Natural killer cell treated with Interleukin-12 subunit alpha and Interleukin-12 subunit beta and Interleukin-15 and Interleukin-18, amount 100 ng/mL, for 72 hours (primary cell): ENCODE measurements at regions not wholly inside any gene's neighbourhood (a gene's known extent, or its start where the extent isn't known, plus 50 kb on each side); places are given as distances from the start of the nearest gene placed in this dataset.

Source experiments
- ATAC-seq, 2 donors: fragments of 150-1000 bp; cut with Tn5 transposase in 1 of 2; sonication (Bioruptor Pico), chemical (Tn5 transposase) in 1 of 2; 2 replicates each; pipeline ENCODE4 v1.10.0; 2021
- DNase-seq: peaks from one replicate; pipeline ENCODE4 v3.0.0; 2022; ENCODE audit warnings: low spot score
- H3K27ac Mint-ChIP-seq, 2 donors: 1 replicate in 1 of 2; 2 replicates in 1 of 2; pipeline ENCODE4 v1.8.0; 2022; ENCODE audit warnings: mixed read lengths in 2 of 2, mild to moderate bottlenecking in 1 of 2, moderate library complexity in 1 of 2
- H3K27me3 Mint-ChIP-seq, 2 donors: 1 replicate in 1 of 2; 2 replicates in 1 of 2; pipeline ENCODE4 v1.8.0; 2022; ENCODE audit warnings: mixed read lengths in 2 of 2
- H3K36me3 Mint-ChIP-seq: one replicate; pipeline ENCODE4 v1.8.0; 2022; ENCODE audit warnings: mixed read lengths
- H3K4me1 Mint-ChIP-seq, 2 donors: 1 replicate in 1 of 2; 2 replicates in 1 of 2; pipeline ENCODE4 v1.8.0; 2022; ENCODE audit warnings: low read depth in 2 of 2, mixed read lengths in 2 of 2, mild to moderate bottlenecking in 1 of 2
- H3K4me3 Mint-ChIP-seq: one replicate; pipeline ENCODE4 v1.8.0; 2022; ENCODE audit warnings: mixed read lengths
- H3K9me3 Mint-ChIP-seq: 2 replicates; pipeline ENCODE4 v1.8.0; 2022; ENCODE audit warnings: mixed read lengths

DNA sequence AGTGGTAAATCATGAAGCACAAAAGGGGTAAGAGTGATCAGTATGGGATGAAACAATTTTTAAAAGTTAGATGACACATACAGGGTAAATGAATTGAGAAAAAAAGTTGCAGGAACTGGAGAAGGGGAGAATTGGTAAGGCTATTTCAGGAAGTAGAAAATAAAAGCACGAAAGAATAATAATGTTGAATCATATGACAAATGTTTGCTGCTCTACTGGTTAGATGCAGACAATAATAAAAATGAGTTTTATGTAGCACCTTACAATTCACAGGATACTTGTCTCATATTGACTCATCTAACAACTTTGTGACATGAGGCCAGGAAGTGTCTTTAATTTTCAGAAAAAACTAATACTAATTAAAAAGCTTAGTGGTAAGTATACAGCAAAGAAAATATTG, 566.5 kb upstream of the MARCKS start:
- H3K27me3 Mint-ChIP-seq, result no peaks in the 10 kb centered on the region
- DNase-seq (no peak), ATAC-seq (no peak)
- no peaks in the 10 kb centered on the region for H3K36me3 Mint-ChIP-seq
- no peak overlapping the region for H3K4me3 Mint-ChIP-seq
- no peak overlapping the region for H3K27ac Mint-ChIP-seq
- H3K4me1 Mint-ChIP-seq, result no peaks in the 10 kb centered on the region
- peaks cover 15% of the 10 kb centered on the region for H3K9me3 Mint-ChIP-seq

GRCh38 chr6:113291751-113292445, 565.2 kb upstream of the MARCKS start:
- Mint-ChIP-seq H3K27me3 (no peaks in the 10 kb centered on the region), H3K4me3 (no peak overlapping the region), H3K9me3 (peaks cover 13% of the 10 kb centered on the region), H3K27ac (no peak overlapping the region), H3K4me1 (no peaks in the 10 kb centered on the region), H3K36me3 (no peaks in the 10 kb centered on the region)
- ATAC-seq (no peak), DNase-seq (no peak)

- DNase-seq, result no peak
- Mint-ChIP-seq H3K9me3 (peaks cover 8% of the 10 kb centered on the region), H3K36me3 (no peaks in the 10 kb centered on the region), H3K27me3 (no peaks in the 10 kb centered on the region), H3K4me3 (no peak overlapping the region), H3K27ac (no peak overlapping the region), H3K4me1 (no peaks in the 10 kb centered on the region)
- ATAC-seq, result no peak
Observed at GRCh38 chr6:113292646-113293422, 564.3 kb upstream of the MARCKS start.

DNA sequence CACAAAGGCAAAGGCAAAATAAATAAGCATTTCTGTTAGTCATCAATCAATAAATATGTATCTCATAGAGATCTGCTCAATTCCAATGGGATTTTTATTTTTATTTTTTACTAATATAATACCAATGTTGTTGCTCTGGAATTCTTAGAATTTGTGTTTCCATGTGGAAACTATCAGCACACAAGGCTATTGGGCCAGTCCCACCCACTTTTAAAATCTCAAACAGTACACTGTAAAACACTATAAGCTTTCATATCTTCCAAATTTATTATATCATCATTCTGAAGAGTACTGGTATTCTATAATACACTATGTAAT, 563.8 kb upstream of the MARCKS start:
- ATAC-seq (no peak), DNase-seq (no peak)
- Mint-ChIP-seq H3K9me3 (peaks cover 8% of the 10 kb centered on the region), H3K36me3 (no peaks in the 10 kb centered on the region), H3K27me3 (no peaks in the 10 kb centered on the region), H3K4me1 (no peaks in the 10 kb centered on the region), H3K4me3 (no peak overlapping the region), H3K27ac (no peak overlapping the region)

GRCh38 chr6:113299531-113299930, 557.6 kb upstream of the MARCKS start:
- Mint-ChIP-seq H3K4me3 (no peak overlapping the region), H3K4me1 (no peaks in the 10 kb centered on the region), H3K36me3 (no peaks in the 10 kb centered on the region), H3K9me3 (peaks cover 9% of the 10 kb centered on the region), H3K27ac (no peak overlapping the region), H3K27me3 (no peaks in the 10 kb centered on the region)
- DNase-seq (no peak), ATAC-seq (no peak)

GRCh38 chr6:113301651-113302050, 555.5 kb upstream of the MARCKS start:
- DNase-seq (no peak), ATAC-seq (no peak)
- Mint-ChIP-seq H3K36me3 (no peaks in the 10 kb centered on the region), H3K4me1 (no peaks in the 10 kb centered on the region), H3K4me3 (no peak overlapping the region), H3K27ac (no peak overlapping the region), H3K27me3 (no peaks in the 10 kb centered on the region), H3K9me3 (peaks cover 4% of the 10 kb centered on the region)

GRCh38 chr6:113304116-113304515, 553.0 kb upstream of the MARCKS start:
- DNase-seq, result no peak
- ATAC-seq, result no peak
- H3K36me3 Mint-ChIP-seq, result no peaks in the 10 kb centered on the region
- no peaks in the 10 kb centered on the region for H3K4me1 Mint-ChIP-seq
- no peaks in the 10 kb centered on the region for H3K27me3 Mint-ChIP-seq
- H3K4me3 Mint-ChIP-seq, result no peak overlapping the region
- peaks cover 4% of the 10 kb centered on the region for H3K9me3 Mint-ChIP-seq
- H3K27ac Mint-ChIP-seq, result no peak overlapping the region

DNA sequence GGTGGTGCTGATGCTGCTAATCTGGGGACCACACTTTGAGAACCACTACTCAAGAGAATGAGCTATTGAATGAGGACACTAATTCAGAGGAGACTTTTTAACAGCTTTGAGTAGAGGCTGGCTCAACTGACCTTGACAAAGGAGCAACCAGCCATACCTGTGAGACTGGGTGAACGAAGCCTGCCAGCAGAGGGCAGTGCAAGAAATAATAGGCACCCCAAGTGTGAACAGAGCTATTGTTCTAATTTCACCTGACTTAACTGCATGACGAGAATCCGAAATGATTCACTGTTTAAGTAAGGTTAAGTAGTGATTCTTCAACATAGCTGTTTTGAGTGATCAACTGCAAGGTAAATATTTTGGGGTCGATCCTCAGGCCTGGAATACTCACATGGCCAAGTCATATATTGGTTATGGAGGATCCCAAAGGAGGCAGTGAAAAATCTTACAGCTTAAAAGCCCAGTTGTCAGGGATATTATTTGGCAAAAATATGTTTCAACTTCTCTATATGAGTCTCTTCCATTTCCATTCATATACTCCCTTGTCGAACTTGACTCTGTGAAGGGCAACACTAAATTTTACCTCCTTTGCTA, 550.5 kb upstream of the MARCKS start:
- no peaks in the 10 kb centered on the region for H3K36me3 Mint-ChIP-seq
- H3K4me1 Mint-ChIP-seq, result no peaks in the 10 kb centered on the region
- H3K27ac Mint-ChIP-seq, result no peak overlapping the region
- no peaks in the 10 kb centered on the region for H3K9me3 Mint-ChIP-seq
- H3K4me3 Mint-ChIP-seq, result no peak overlapping the region
- DNase-seq (no peak), ATAC-seq (no peak)
- no peaks in the 10 kb centered on the region for H3K27me3 Mint-ChIP-seq

- ATAC-seq, result no peak
- Mint-ChIP-seq H3K4me3 (no peak overlapping the region), H3K9me3 (no peaks in the 10 kb centered on the region), H3K27ac (no peak overlapping the region), H3K36me3 (no peaks in the 10 kb centered on the region), H3K4me1 (no peaks in the 10 kb centered on the region), H3K27me3 (no peaks in the 10 kb centered on the region)
- DNase-seq, result no peak
Observed at GRCh38 chr6:113308266-113308665, 548.9 kb upstream of the MARCKS start.

- no peak for DNase-seq
- Mint-ChIP-seq H3K27ac (no peak overlapping the region), H3K9me3 (no peaks in the 10 kb centered on the region), H3K36me3 (no peaks in the 10 kb centered on the region), H3K4me1 (no peaks in the 10 kb centered on the region), H3K27me3 (no peaks in the 10 kb centered on the region), H3K4me3 (no peak overlapping the region)
- ATAC-seq, result no peak
Observed at GRCh38 chr6:113313841-113314240, 543.3 kb upstream of the MARCKS start.

- Mint-ChIP-seq H3K4me3 (no peak overlapping the region), H3K9me3 (no peaks in the 10 kb centered on the region), H3K27ac (no peak overlapping the region), H3K27me3 (no peaks in the 10 kb centered on the region), H3K36me3 (no peaks in the 10 kb centered on the region), H3K4me1 (no peaks in the 10 kb centered on the region)
- no peak for DNase-seq
- no peak for ATAC-seq
Observed at GRCh38 chr6:113315165-113315564, 542.0 kb upstream of the MARCKS start.

DNA sequence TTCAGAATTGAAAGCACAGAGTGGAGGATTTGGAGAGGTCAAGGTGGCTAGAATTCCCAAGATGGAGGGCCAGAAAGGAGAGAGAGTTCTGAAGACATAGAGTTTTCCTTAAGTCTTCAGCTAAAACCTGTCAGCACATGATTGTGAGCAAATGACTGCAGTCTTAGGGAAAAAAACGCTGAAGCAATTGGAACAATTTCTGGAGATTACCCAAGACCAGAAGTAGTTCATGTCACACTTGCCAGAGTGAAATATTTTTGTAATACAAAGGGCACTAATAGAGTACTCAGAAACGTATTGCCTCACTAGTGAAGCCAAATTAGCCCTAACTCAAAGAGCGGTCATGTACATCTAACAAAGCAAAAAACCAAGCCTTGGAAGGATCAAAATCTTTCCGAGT, 541.3 kb upstream of the MARCKS start:
- ATAC-seq (no peak), DNase-seq (no peak)
- Mint-ChIP-seq H3K36me3 (no peaks in the 10 kb centered on the region), H3K27me3 (no peaks in the 10 kb centered on the region), H3K4me3 (no peak overlapping the region), H3K4me1 (no peaks in the 10 kb centered on the region), H3K9me3 (peaks cover 3% of the 10 kb centered on the region), H3K27ac (no peak overlapping the region)

DNA sequence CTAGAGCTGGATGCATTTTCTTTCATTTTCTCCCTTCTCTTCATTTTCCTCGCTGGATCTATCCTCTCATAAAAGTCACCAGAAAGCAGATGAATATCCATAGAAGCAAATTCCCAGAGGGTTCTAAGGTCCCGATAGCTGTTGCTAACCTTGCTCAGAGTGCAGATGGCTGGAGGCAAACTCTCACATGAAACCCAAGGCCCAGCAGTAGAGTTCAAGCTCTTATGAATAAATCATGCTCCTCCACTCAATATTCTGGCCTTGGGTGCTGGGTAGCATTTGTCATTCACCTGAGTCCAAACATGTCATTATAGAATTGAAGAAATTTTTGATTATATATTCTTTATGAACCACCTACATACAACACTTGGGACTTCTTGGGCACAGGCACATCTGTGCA, 539.7 kb upstream of the MARCKS start:
- Mint-ChIP-seq H3K4me1 (no peaks in the 10 kb centered on the region), H3K9me3 (peaks cover 11% of the 10 kb centered on the region), H3K27ac (no peak overlapping the region), H3K4me3 (no peak overlapping the region), H3K27me3 (no peaks in the 10 kb centered on the region), H3K36me3 (no peaks in the 10 kb centered on the region)
- ATAC-seq (no peak), DNase-seq (no peak)

- no peak for ATAC-seq
- Mint-ChIP-seq H3K4me3 (no peak overlapping the region), H3K36me3 (no peaks in the 10 kb centered on the region), H3K27ac (no peak overlapping the region), H3K9me3 (peaks cover 13% of the 10 kb centered on the region), H3K27me3 (no peaks in the 10 kb centered on the region), H3K4me1 (no peaks in the 10 kb centered on the region)
- no peak for DNase-seq
Observed at GRCh38 chr6:113317891-113318574, 539.1 kb upstream of the MARCKS start.
